IMR-90 (cell line): ENCODE measurements at regions not wholly inside any gene's neighbourhood (a gene's known extent, or its start where the extent isn't known, plus 50 kb on each side); places are given as distances from the start of the nearest gene placed in this dataset.

Source experiments
- ATAC-seq: fragments of 200-7000 bp; cut with Tn5 transposase; 2 replicates; pipeline ENCODE4 v1.9.1; 2020; ENCODE audit warnings: low read depth, mild to moderate bottlenecking, moderate library complexity
- BruUV-seq: library from RNA; stranded (reverse); fragments of 400-500 nt; replicated peaks from 2 replicates; lab custom pipeline; 2021; lab: Mats Ljungman, UMichigan
- CTCF ChIA-PET: fragments of 300-600 bp; formaldehyde crosslinking; extraction: SDS; loops from one replicate; lab custom pipeline; 2021; ENCODE audit warnings: antibody characterized with exemption; lab: Yijun Ruan, JAX
- POLR2A ChIA-PET: fragments of 300-600 bp; sonication (Branson Sonifier 250); formaldehyde crosslinking; loops from one replicate; lab custom pipeline; 2022; ENCODE audit warnings: antibody characterized with exemption; ENCODE audit not compliant: unreplicated experiment; lab: Charles Lee
- DNase-seq: peaks from one replicate; pipeline ENCODE4 v3.0.0; 2013
- H2AFZ ChIP-seq: replicated peaks from 2 replicates; pipeline ENCODE3; 2013; ENCODE audit warnings: low read length, mild to moderate bottlenecking; ENCODE audit not compliant: poor library complexity
- H2AK5ac ChIP-seq: 2 replicates; pipeline ENCODE4 v1.6.1; 2013; ENCODE audit warnings: low read depth, low read length, inconsistent platforms
- H2AK9ac ChIP-seq: replicated peaks from 2 replicates; pipeline ENCODE3; 2013; ENCODE audit warnings: mild to moderate bottlenecking, low read depth, low read length, moderate library complexity; ENCODE audit not compliant: poor library complexity
- H2BK120ac ChIP-seq: 2 replicates; pipeline ENCODE4 v1.6.1; 2013; ENCODE audit warnings: low read depth, low read length, inconsistent platforms
- H2BK15ac ChIP-seq: 3 replicates; pipeline ENCODE4 v1.6.1; 2013; ENCODE audit warnings: low read depth, low read length, inconsistent platforms
- H2BK20ac ChIP-seq: 2 replicates; pipeline ENCODE4 v1.6.1; 2013; ENCODE audit warnings: low read depth, mild to moderate bottlenecking, inconsistent platforms, low read length, moderate library complexity
- H2BK5ac ChIP-seq: 2 replicates; pipeline ENCODE4 v1.6.1; 2013; ENCODE audit warnings: mild to moderate bottlenecking, low read depth, low read length, inconsistent platforms; ENCODE audit not compliant: poor library complexity, severe bottlenecking
- H3K14ac ChIP-seq: replicated peaks from 2 replicates; pipeline ENCODE4 v1.6.1; 2013; ENCODE audit warnings: low read depth, low read length, inconsistent platforms
- H3K18ac ChIP-seq: 2 replicates; pipeline ENCODE4 v1.6.1; 2013; ENCODE audit warnings: low read depth, low read length, control low read depth
- H3K23ac ChIP-seq: 2 replicates; pipeline ENCODE4 v1.6.1; 2013; ENCODE audit warnings: low read depth, low read length, inconsistent platforms
- H3K27ac ChIP-seq: 2 replicates; pipeline ENCODE4 v1.5.1; 2013; ENCODE audit warnings: mild to moderate bottlenecking, control low read depth, low read length; ENCODE audit not compliant: insufficient read depth
- H3K27me3 ChIP-seq: 2 replicates; pipeline ENCODE4 v1.6.1; 2013; ENCODE audit warnings: low read length; ENCODE audit not compliant: control insufficient read depth, insufficient read depth
- H3K36me3 ChIP-seq: 2 replicates; pipeline ENCODE4 v1.6.1; 2013; ENCODE audit warnings: low read length, mixed read lengths; ENCODE audit not compliant: control insufficient read depth, insufficient read depth
- H3K4ac ChIP-seq: 2 replicates; pipeline ENCODE4 v1.6.1; 2013; ENCODE audit warnings: low read depth, low read length, inconsistent platforms
- H3K4me1 ChIP-seq: 2 replicates; pipeline ENCODE4 v1.6.1; 2013; ENCODE audit warnings: low read length, mixed read lengths; ENCODE audit not compliant: control insufficient read depth, insufficient read depth
- H3K4me2 ChIP-seq: 2 replicates; pipeline ENCODE4 v1.6.1; 2013; ENCODE audit warnings: low read depth, mild to moderate bottlenecking, control low read depth, low read length, moderate library complexity
- H3K4me3 ChIP-seq: 2 replicates; pipeline ENCODE4 v1.5.1; 2013; ENCODE audit warnings: low read depth, mild to moderate bottlenecking, control low read depth, low read length, moderate library complexity; ENCODE audit not compliant: insufficient read depth
- H3K56ac ChIP-seq: 2 replicates; pipeline ENCODE4 v1.6.1; 2013; ENCODE audit warnings: low read length, inconsistent platforms; ENCODE audit not compliant: insufficient read depth; ENCODE audit errors: extremely low read depth
- H3K79me1 ChIP-seq, 2 experiments: 2 replicates each; pipeline ENCODE4 v1.6.1; 2013; ENCODE audit warnings: low read length in 2 of 2, inconsistent platforms in 1 of 2, low read depth in 1 of 2
- H3K9ac ChIP-seq: 2 replicates; pipeline ENCODE4 v1.6.1; 2013; ENCODE audit warnings: low read depth, low read length, control low read depth
- H3K9me1 ChIP-seq: 2 replicates; pipeline ENCODE4 v1.6.1; 2013; ENCODE audit warnings: low read length, inconsistent platforms; ENCODE audit not compliant: insufficient read depth
- H3K9me3 ChIP-seq: 2 replicates; pipeline ENCODE4 v1.6.1; 2013; ENCODE audit warnings: low read length; ENCODE audit not compliant: control insufficient read depth, insufficient read depth
- H4K20me1 ChIP-seq: 2 replicates; pipeline ENCODE4 v1.6.1; 2013; ENCODE audit warnings: low read length, inconsistent platforms; ENCODE audit not compliant: insufficient read depth
- H4K5ac ChIP-seq: 2 replicates; pipeline ENCODE4 v1.6.1; 2013; ENCODE audit warnings: mild to moderate bottlenecking, low read depth, low read length, control low read depth
- H4K8ac ChIP-seq, 2 experiments: 2 replicates each; pipeline ENCODE4 v1.6.1; 2013; ENCODE audit warnings: low read depth in 2 of 2, low read length in 2 of 2, control low read depth in 1 of 2, inconsistent platforms in 1 of 2
- H4K91ac ChIP-seq: 2 replicates; pipeline ENCODE4 v1.6.1; 2013; ENCODE audit warnings: low read depth, low read length, inconsistent platforms; ENCODE audit not compliant: insufficient read depth
- BHLHE40 ChIP-seq: fragments of 150-350 bp; IDR thresholded peaks from 2 replicates; pipeline ENCODE4 v1.6.1; 2016; ENCODE audit warnings: mild to moderate bottlenecking, low read depth, low read length
- CEBPB ChIP-seq: IDR thresholded peaks from 2 replicates; pipeline ENCODE4 v1.6.1; 2012; ENCODE audit warnings: low read depth, low read length, improper control_type of control experiment
- CHD1 ChIP-seq: IDR thresholded peaks from 2 replicates; pipeline ENCODE4 v1.6.1; 2012; ENCODE audit warnings: low read depth, low read length, improper control_type of control experiment
- CTCF ChIP-seq: conservative IDR thresholded peaks from 2 replicates; pipeline ENCODE4 v1.5.1; 2012; ENCODE audit warnings: mild to moderate bottlenecking, low read depth, low read length, improper control_type of control experiment
- ELK1 ChIP-seq: fragments of 150-350 bp; IDR thresholded peaks from 2 replicates; pipeline ENCODE4 v1.6.1; 2016; ENCODE audit warnings: low read depth, mild to moderate bottlenecking, low read length, moderate library complexity, borderline replicate concordance
- FOS ChIP-seq: fragments of 150-350 bp; IDR thresholded peaks from 2 replicates; pipeline ENCODE4 v1.6.1; 2016; ENCODE audit warnings: low read depth, low read length
- MAFK ChIP-seq: IDR thresholded peaks from 2 replicates; pipeline ENCODE4 v1.6.1; 2012; ENCODE audit warnings: low read depth, low read length, improper control_type of control experiment
- MAZ ChIP-seq: IDR thresholded peaks from 2 replicates; pipeline ENCODE4 v1.6.1; 2012; ENCODE audit warnings: low read depth, mild to moderate bottlenecking, low read length, improper control_type of control experiment, moderate library complexity, borderline replicate concordance
- MXI1 ChIP-seq: IDR thresholded peaks from 2 replicates; pipeline ENCODE4 v1.6.1; 2012; ENCODE audit warnings: low read depth, mild to moderate bottlenecking, low read length, moderate library complexity, borderline replicate concordance
- NFE2L2 ChIP-seq: fragments of 150-350 bp; IDR thresholded peaks from 2 replicates; pipeline ENCODE4 v1.6.1; 2016; ENCODE audit warnings: low read depth, mild to moderate bottlenecking, low read length
- POLR2A ChIP-seq: IDR thresholded peaks from 2 replicates; pipeline ENCODE4 v1.6.1; 2012; ENCODE audit warnings: mild to moderate bottlenecking, low read depth, low read length
- RAD21 ChIP-seq: IDR thresholded peaks from 2 replicates; pipeline ENCODE4 v1.6.1; 2012; ENCODE audit warnings: low read length, improper control_type of control experiment
- RCOR1 ChIP-seq: IDR thresholded peaks from 2 replicates; pipeline ENCODE4 v1.6.1; 2012; ENCODE audit warnings: mild to moderate bottlenecking, low read length, improper control_type of control experiment; ENCODE audit not compliant: insufficient replicate concordance
- RFX5 ChIP-seq: IDR thresholded peaks from 2 replicates; pipeline ENCODE4 v1.8.0; 2012; ENCODE audit warnings: low read depth, mild to moderate bottlenecking, low read length, moderate library complexity
- SMC3 ChIP-seq: fragments of 150-350 bp; IDR thresholded peaks from 2 replicates; pipeline ENCODE4 v1.6.1; 2016; ENCODE audit warnings: low read depth, mild to moderate bottlenecking, antibody characterized with exemption, low read length, moderate library complexity
- USF2 ChIP-seq: fragments of 150-350 bp; IDR thresholded peaks from 2 replicates; pipeline ENCODE4 v1.6.1; 2017; ENCODE audit warnings: mild to moderate bottlenecking, antibody characterized with exemption, low read length, low read depth
- dilution Hi-C: fragments of 300-500 bp; cut with HindIII; formaldehyde crosslinking; loops from one replicate; pipeline ENCODE4 v1.14.3; 2018; ENCODE audit warnings: low sequenced_read_pairs; ENCODE audit not compliant: unreplicated experiment
- in situ Hi-C: fragments of 300-500 bp; cut with MboI; formaldehyde crosslinking; loops from 3 replicates; pipeline ENCODE4 v1.14.3; 2019; ENCODE audit warnings: low sequenced_read_pairs, inconsistent platforms, mixed read lengths
- intact Hi-C: fragments of 100-400 bp; cut with micrococcal nuclease; formaldehyde crosslinking; loops from 2 replicates; pipeline ENCODE4 v1.10.0; 2022

- no peak overlapping the region for H3K18ac ChIP-seq
- no peak overlapping the region for H3K4ac ChIP-seq
- H3K4me3 ChIP-seq: no peak overlapping the region
- H2AFZ ChIP-seq: no peak overlapping the region
- H3K79me1 ChIP-seq: no peaks in the 10 kb centered on the region
- ChIA-PET CTCF (interaction anchor here (0.5 kb wide), 1 partner anchor 1548 kb away, joined by 7 read pairs; no protein-coding TSS in a partner anchor), POLR2A (no interaction called here)
- no peak overlapping the region for H2BK15ac ChIP-seq
- H3K9me1 ChIP-seq: no peaks in the 10 kb centered on the region
- no peak overlapping the region for H2BK120ac ChIP-seq
- H3K4me2 ChIP-seq: no peak overlapping the region
- dilution Hi-C loops (no loop called here), in situ Hi-C loops (no loop called here), intact Hi-C loops (no loop called here)
- H3K9me3 ChIP-seq: no peaks in the 10 kb centered on the region
- no peak overlapping the region for H4K91ac ChIP-seq
- no peaks in the 10 kb centered on the region for H3K27me3 ChIP-seq
- H4K20me1 ChIP-seq: no peaks in the 10 kb centered on the region
- H3K23ac ChIP-seq: no peak overlapping the region
- H3K36me3 ChIP-seq: no peaks in the 10 kb centered on the region
- no peak overlapping the region for H3K14ac ChIP-seq
- H2AK5ac ChIP-seq: no peak overlapping the region
- H3K9ac ChIP-seq: no peak overlapping the region
- no peak for TF ChIP-seq MXI1
- TF ChIP-seq POLR2A: no peak
- TF ChIP-seq USF2: no peak
- TF ChIP-seq RCOR1: no peak
- no peak for TF ChIP-seq RAD21
- no peak for TF ChIP-seq RFX5
- no peak for TF ChIP-seq CEBPB
- no peak for TF ChIP-seq MAZ
- TF ChIP-seq CHD1: no peak
- TF ChIP-seq ELK1: no peak
- no peak for TF ChIP-seq FOS
- TF ChIP-seq NFE2L2: no peak
- no peak for TF ChIP-seq SMC3
- no peak for TF ChIP-seq CTCF
- no peak for TF ChIP-seq MAFK
- TF ChIP-seq BHLHE40: no peak
- H3K56ac ChIP-seq: no peak overlapping the region
- H2BK20ac ChIP-seq: no peak overlapping the region
- H3K4me1 ChIP-seq: no peaks in the 10 kb centered on the region
- H2BK5ac ChIP-seq: no peak overlapping the region
- H4K5ac ChIP-seq: no peak overlapping the region
- BruUV-seq: no TSS peak
- ATAC-seq: no peak
- H2AK9ac ChIP-seq: no peak overlapping the region
- no peak overlapping the region for H4K8ac ChIP-seq
- DNase-seq: no peak
- no peak overlapping the region for H3K27ac ChIP-seq
These were observed 435.9 kb upstream of the DMAC1 start for GRCh38 chr9:8235489-8235888.
